IMR-90 (cell line): ENCODE measurements at regions not wholly inside any gene's neighbourhood (a gene's known extent, or its start where the extent isn't known, plus 50 kb on each side); places are given as distances from the start of the nearest gene placed in this dataset.

ENCODE experiments used
- ATAC-seq: fragments of 200-7000 bp; cut with Tn5 transposase; 2 replicates; pipeline ENCODE4 v1.9.1; 2020; ENCODE audit warnings: low read depth, mild to moderate bottlenecking, moderate library complexity
- BruUV-seq: library from RNA; stranded (reverse); fragments of 400-500 nt; replicated peaks from 2 replicates; lab custom pipeline; 2021; lab: Mats Ljungman, UMichigan
- CTCF ChIA-PET: fragments of 300-600 bp; formaldehyde crosslinking; extraction: SDS; loops from one replicate; lab custom pipeline; 2021; ENCODE audit warnings: antibody characterized with exemption; lab: Yijun Ruan, JAX
- POLR2A ChIA-PET: fragments of 300-600 bp; sonication (Branson Sonifier 250); formaldehyde crosslinking; loops from one replicate; lab custom pipeline; 2022; ENCODE audit warnings: antibody characterized with exemption; ENCODE audit not compliant: unreplicated experiment; lab: Charles Lee
- DNase-seq: peaks from one replicate; pipeline ENCODE4 v3.0.0; 2013
- H2AFZ ChIP-seq: replicated peaks from 2 replicates; pipeline ENCODE3; 2013; ENCODE audit warnings: low read length, mild to moderate bottlenecking; ENCODE audit not compliant: poor library complexity
- H2AK5ac ChIP-seq: 2 replicates; pipeline ENCODE4 v1.6.1; 2013; ENCODE audit warnings: low read depth, low read length, inconsistent platforms
- H2AK9ac ChIP-seq: replicated peaks from 2 replicates; pipeline ENCODE3; 2013; ENCODE audit warnings: mild to moderate bottlenecking, low read depth, low read length, moderate library complexity; ENCODE audit not compliant: poor library complexity
- H2BK120ac ChIP-seq: 2 replicates; pipeline ENCODE4 v1.6.1; 2013; ENCODE audit warnings: low read depth, low read length, inconsistent platforms
- H2BK15ac ChIP-seq: 3 replicates; pipeline ENCODE4 v1.6.1; 2013; ENCODE audit warnings: low read depth, low read length, inconsistent platforms
- H2BK20ac ChIP-seq: 2 replicates; pipeline ENCODE4 v1.6.1; 2013; ENCODE audit warnings: low read depth, mild to moderate bottlenecking, inconsistent platforms, low read length, moderate library complexity
- H2BK5ac ChIP-seq: 2 replicates; pipeline ENCODE4 v1.6.1; 2013; ENCODE audit warnings: mild to moderate bottlenecking, low read depth, low read length, inconsistent platforms; ENCODE audit not compliant: poor library complexity, severe bottlenecking
- H3K14ac ChIP-seq: replicated peaks from 2 replicates; pipeline ENCODE4 v1.6.1; 2013; ENCODE audit warnings: low read depth, low read length, inconsistent platforms
- H3K18ac ChIP-seq: 2 replicates; pipeline ENCODE4 v1.6.1; 2013; ENCODE audit warnings: low read depth, low read length, control low read depth
- H3K23ac ChIP-seq: 2 replicates; pipeline ENCODE4 v1.6.1; 2013; ENCODE audit warnings: low read depth, low read length, inconsistent platforms
- H3K27ac ChIP-seq: 2 replicates; pipeline ENCODE4 v1.5.1; 2013; ENCODE audit warnings: mild to moderate bottlenecking, control low read depth, low read length; ENCODE audit not compliant: insufficient read depth
- H3K27me3 ChIP-seq: 2 replicates; pipeline ENCODE4 v1.6.1; 2013; ENCODE audit warnings: low read length; ENCODE audit not compliant: control insufficient read depth, insufficient read depth
- H3K36me3 ChIP-seq: 2 replicates; pipeline ENCODE4 v1.6.1; 2013; ENCODE audit warnings: low read length, mixed read lengths; ENCODE audit not compliant: control insufficient read depth, insufficient read depth
- H3K4ac ChIP-seq: 2 replicates; pipeline ENCODE4 v1.6.1; 2013; ENCODE audit warnings: low read depth, low read length, inconsistent platforms
- H3K4me1 ChIP-seq: 2 replicates; pipeline ENCODE4 v1.6.1; 2013; ENCODE audit warnings: low read length, mixed read lengths; ENCODE audit not compliant: control insufficient read depth, insufficient read depth
- H3K4me2 ChIP-seq: 2 replicates; pipeline ENCODE4 v1.6.1; 2013; ENCODE audit warnings: low read depth, mild to moderate bottlenecking, control low read depth, low read length, moderate library complexity
- H3K4me3 ChIP-seq: 2 replicates; pipeline ENCODE4 v1.5.1; 2013; ENCODE audit warnings: low read depth, mild to moderate bottlenecking, control low read depth, low read length, moderate library complexity; ENCODE audit not compliant: insufficient read depth
- H3K56ac ChIP-seq: 2 replicates; pipeline ENCODE4 v1.6.1; 2013; ENCODE audit warnings: low read length, inconsistent platforms; ENCODE audit not compliant: insufficient read depth; ENCODE audit errors: extremely low read depth
- H3K79me1 ChIP-seq, 2 experiments: 2 replicates each; pipeline ENCODE4 v1.6.1; 2013; ENCODE audit warnings: low read length in 2 of 2, inconsistent platforms in 1 of 2, low read depth in 1 of 2
- H3K9ac ChIP-seq: 2 replicates; pipeline ENCODE4 v1.6.1; 2013; ENCODE audit warnings: low read depth, low read length, control low read depth
- H3K9me1 ChIP-seq: 2 replicates; pipeline ENCODE4 v1.6.1; 2013; ENCODE audit warnings: low read length, inconsistent platforms; ENCODE audit not compliant: insufficient read depth
- H3K9me3 ChIP-seq: 2 replicates; pipeline ENCODE4 v1.6.1; 2013; ENCODE audit warnings: low read length; ENCODE audit not compliant: control insufficient read depth, insufficient read depth
- H4K20me1 ChIP-seq: 2 replicates; pipeline ENCODE4 v1.6.1; 2013; ENCODE audit warnings: low read length, inconsistent platforms; ENCODE audit not compliant: insufficient read depth
- H4K5ac ChIP-seq: 2 replicates; pipeline ENCODE4 v1.6.1; 2013; ENCODE audit warnings: mild to moderate bottlenecking, low read depth, low read length, control low read depth
- H4K8ac ChIP-seq, 2 experiments: 2 replicates each; pipeline ENCODE4 v1.6.1; 2013; ENCODE audit warnings: low read depth in 2 of 2, low read length in 2 of 2, control low read depth in 1 of 2, inconsistent platforms in 1 of 2
- H4K91ac ChIP-seq: 2 replicates; pipeline ENCODE4 v1.6.1; 2013; ENCODE audit warnings: low read depth, low read length, inconsistent platforms; ENCODE audit not compliant: insufficient read depth
- BHLHE40 ChIP-seq: fragments of 150-350 bp; IDR thresholded peaks from 2 replicates; pipeline ENCODE4 v1.6.1; 2016; ENCODE audit warnings: mild to moderate bottlenecking, low read depth, low read length
- CHD1 ChIP-seq: IDR thresholded peaks from 2 replicates; pipeline ENCODE4 v1.6.1; 2012; ENCODE audit warnings: low read depth, low read length, improper control_type of control experiment
- CTCF ChIP-seq: conservative IDR thresholded peaks from 2 replicates; pipeline ENCODE4 v1.5.1; 2012; ENCODE audit warnings: mild to moderate bottlenecking, low read depth, low read length, improper control_type of control experiment
- ELK1 ChIP-seq: fragments of 150-350 bp; IDR thresholded peaks from 2 replicates; pipeline ENCODE4 v1.6.1; 2016; ENCODE audit warnings: low read depth, mild to moderate bottlenecking, low read length, moderate library complexity, borderline replicate concordance
- NFE2L2 ChIP-seq: fragments of 150-350 bp; IDR thresholded peaks from 2 replicates; pipeline ENCODE4 v1.6.1; 2016; ENCODE audit warnings: low read depth, mild to moderate bottlenecking, low read length
- POLR2A ChIP-seq: IDR thresholded peaks from 2 replicates; pipeline ENCODE4 v1.6.1; 2012; ENCODE audit warnings: mild to moderate bottlenecking, low read depth, low read length
- RAD21 ChIP-seq: IDR thresholded peaks from 2 replicates; pipeline ENCODE4 v1.6.1; 2012; ENCODE audit warnings: low read length, improper control_type of control experiment
- RCOR1 ChIP-seq: IDR thresholded peaks from 2 replicates; pipeline ENCODE4 v1.6.1; 2012; ENCODE audit warnings: mild to moderate bottlenecking, low read length, improper control_type of control experiment; ENCODE audit not compliant: insufficient replicate concordance
- RFX5 ChIP-seq: IDR thresholded peaks from 2 replicates; pipeline ENCODE4 v1.8.0; 2012; ENCODE audit warnings: low read depth, mild to moderate bottlenecking, low read length, moderate library complexity
- WGBS, 2 experiments: methylation state at CpG; one replicate each; pipeline versions ENCODE4 v1.1.5 to v1.1.7; 2013; ENCODE audit warnings: missing lambda C conversion rate in 2 of 2; ENCODE audit not compliant: insufficient read length in 1 of 2; ENCODE audit errors: extremely low coverage in 2 of 2; 5-methylcytosine and 5-hydroxymethylcytosine counted together
- dilution Hi-C: fragments of 300-500 bp; cut with HindIII; formaldehyde crosslinking; loops from one replicate; pipeline ENCODE4 v1.14.3; 2018; ENCODE audit warnings: low sequenced_read_pairs; ENCODE audit not compliant: unreplicated experiment
- in situ Hi-C: fragments of 300-500 bp; cut with MboI; formaldehyde crosslinking; loops from 3 replicates; pipeline ENCODE4 v1.14.3; 2019; ENCODE audit warnings: low sequenced_read_pairs, inconsistent platforms, mixed read lengths
- intact Hi-C: fragments of 100-400 bp; cut with micrococcal nuclease; formaldehyde crosslinking; loops from 2 replicates; pipeline ENCODE4 v1.10.0; 2022
- TF ChIP-seq, protein P1 (sequence below): fragments of 150-350 bp; IDR thresholded peaks from 2 replicates; pipeline ENCODE4 v1.6.1; 2017; ENCODE audit warnings: mild to moderate bottlenecking, antibody characterized with exemption, low read length, low read depth

- H2AK9ac ChIP-seq: no peak overlapping the region
- H3K9me1 ChIP-seq: no peaks in the 10 kb centered on the region
- H2AK5ac ChIP-seq: no peak overlapping the region
- H2AFZ ChIP-seq: no peak overlapping the region
- H3K27ac ChIP-seq: no peak overlapping the region
- H3K79me1 ChIP-seq: no peaks in the 10 kb centered on the region
- no peak overlapping the region for H4K91ac ChIP-seq
- WGBS, 2 experiments: 100% methylated on average over 1 of the region's 8 CpGs; no CpG with 5 or more reads in 1 of the 2 experiments
- H3K4me3 ChIP-seq: no peak overlapping the region
- H4K5ac ChIP-seq: no peak overlapping the region
- H3K9ac ChIP-seq: no peak overlapping the region
- dilution Hi-C loops: no loop called here
- ChIA-PET POLR2A (no interaction called here), CTCF (no interaction called here)
- no peak overlapping the region for H3K4me2 ChIP-seq
- H3K9me3 ChIP-seq: 0 out of 2 replicates have a peak, but pooled peaks cover 4% of the 10 kb centered on the region
- BruUV-seq: no TSS peak
- no peak overlapping the region for H3K56ac ChIP-seq
- no peak for DNase-seq
- H3K14ac ChIP-seq: no peak overlapping the region
- no peak overlapping the region for H2BK5ac ChIP-seq
- H3K4me1 ChIP-seq: no peaks in the 10 kb centered on the region
- in situ Hi-C loops: no loop called here
- no peak overlapping the region for H3K4ac ChIP-seq
- no peaks in the 10 kb centered on the region for H3K36me3 ChIP-seq
- no peaks in the 10 kb centered on the region for H4K20me1 ChIP-seq
- no peak overlapping the region for H2BK20ac ChIP-seq
- no peaks in the 10 kb centered on the region; the same call in 1 of the 2 replicates for H3K27me3 ChIP-seq
- no peak for ATAC-seq
- H2BK15ac ChIP-seq: no peak overlapping the region
- TF ChIP-seq RCOR1: no peak
- no peak for TF ChIP-seq NFE2L2
- no peak for TF ChIP-seq ELK1
- no peak for TF ChIP-seq CHD1
- TF ChIP-seq, protein P1, sequence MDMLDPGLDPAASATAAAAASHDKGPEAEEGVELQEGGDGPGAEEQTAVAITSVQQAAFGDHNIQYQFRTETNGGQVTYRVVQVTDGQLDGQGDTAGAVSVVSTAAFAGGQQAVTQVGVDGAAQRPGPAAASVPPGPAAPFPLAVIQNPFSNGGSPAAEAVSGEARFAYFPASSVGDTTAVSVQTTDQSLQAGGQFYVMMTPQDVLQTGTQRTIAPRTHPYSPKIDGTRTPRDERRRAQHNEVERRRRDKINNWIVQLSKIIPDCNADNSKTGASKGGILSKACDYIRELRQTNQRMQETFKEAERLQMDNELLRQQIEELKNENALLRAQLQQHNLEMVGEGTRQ: no peak
- no peak for TF ChIP-seq RFX5
- no peak for TF ChIP-seq BHLHE40
- no peak for TF ChIP-seq RAD21
- TF ChIP-seq CTCF: no peak
- TF ChIP-seq POLR2A: no peak
- H3K23ac ChIP-seq: no peak overlapping the region
- H3K18ac ChIP-seq: no peak overlapping the region
- intact Hi-C loops: no loop called here
- no peak overlapping the region for H2BK120ac ChIP-seq
- H4K8ac ChIP-seq: no peak overlapping the region
Measured at GRCh38 chr13:67466569-67466968, 236.4 kb upstream of the PCDH9 start.
